ENCODE measurements at regions not wholly inside any gene's neighbourhood (a gene's known extent, or its start where the extent isn't known, plus 50 kb on each side); places are given as distances from the start of the nearest gene placed in this dataset.

DNA sequence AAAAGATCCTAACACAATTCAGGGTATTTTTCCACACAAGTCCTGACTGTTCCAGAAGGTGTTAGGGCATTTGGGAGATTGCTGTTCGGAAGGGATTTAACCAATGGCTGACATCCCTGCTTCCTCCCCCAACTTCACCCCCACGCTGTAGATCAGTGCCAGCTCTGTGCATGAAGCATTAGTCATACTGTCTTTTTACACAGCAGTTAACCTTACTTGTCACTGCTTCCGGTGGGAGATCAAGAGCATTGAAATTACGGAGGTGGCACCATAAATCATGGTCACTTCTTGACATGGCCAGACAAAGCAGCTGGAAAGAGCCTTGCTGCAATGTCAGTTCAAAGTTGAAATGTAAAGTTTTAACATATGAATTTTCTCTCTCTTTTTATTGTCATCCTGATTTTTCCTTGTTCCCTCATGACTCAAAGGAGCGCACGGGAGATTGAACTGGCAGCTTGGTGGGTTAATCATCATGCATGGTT lies 70.2 kb downstream of the HRH4 start:
- TF ChIP-seq, protein P1, sequence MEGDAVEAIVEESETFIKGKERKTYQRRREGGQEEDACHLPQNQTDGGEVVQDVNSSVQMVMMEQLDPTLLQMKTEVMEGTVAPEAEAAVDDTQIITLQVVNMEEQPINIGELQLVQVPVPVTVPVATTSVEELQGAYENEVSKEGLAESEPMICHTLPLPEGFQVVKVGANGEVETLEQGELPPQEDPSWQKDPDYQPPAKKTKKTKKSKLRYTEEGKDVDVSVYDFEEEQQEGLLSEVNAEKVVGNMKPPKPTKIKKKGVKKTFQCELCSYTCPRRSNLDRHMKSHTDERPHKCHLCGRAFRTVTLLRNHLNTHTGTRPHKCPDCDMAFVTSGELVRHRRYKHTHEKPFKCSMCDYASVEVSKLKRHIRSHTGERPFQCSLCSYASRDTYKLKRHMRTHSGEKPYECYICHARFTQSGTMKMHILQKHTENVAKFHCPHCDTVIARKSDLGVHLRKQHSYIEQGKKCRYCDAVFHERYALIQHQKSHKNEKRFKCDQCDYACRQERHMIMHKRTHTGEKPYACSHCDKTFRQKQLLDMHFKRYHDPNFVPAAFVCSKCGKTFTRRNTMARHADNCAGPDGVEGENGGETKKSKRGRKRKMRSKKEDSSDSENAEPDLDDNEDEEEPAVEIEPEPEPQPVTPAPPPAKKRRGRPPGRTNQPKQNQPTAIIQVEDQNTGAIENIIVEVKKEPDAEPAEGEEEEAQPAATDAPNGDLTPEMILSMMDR (IDR thresholded peaks at IDR 0.05) = no peak

- TF ChIP-seq, protein P1 (IDR thresholded peaks at IDR 0.05) = no peak
These were observed 73.8 kb downstream of the HRH4 start for GRCh38 chr18:24534271-24534670.

DNA sequence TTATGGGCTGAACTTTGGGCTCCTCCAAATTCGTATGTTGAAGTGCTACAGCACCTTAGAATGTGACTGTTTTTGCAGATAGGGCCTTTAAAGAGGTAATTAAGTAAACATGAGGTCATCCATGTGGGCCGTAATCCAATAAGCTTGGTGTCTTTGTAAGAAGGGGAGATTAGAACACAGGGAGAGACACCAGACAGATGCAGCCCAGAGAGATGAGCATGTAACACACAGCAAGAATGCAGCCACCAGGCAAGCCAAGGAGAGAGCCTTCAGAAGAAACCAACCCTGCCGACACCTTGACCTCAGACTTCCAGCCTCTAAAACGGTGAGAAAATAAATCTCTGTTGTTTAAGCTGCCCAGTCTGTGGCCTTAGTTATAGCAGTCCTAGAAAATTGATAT lies 74.3 kb downstream of the HRH4 start:
- TF ChIP-seq, protein P1 (IDR thresholded peaks at IDR 0.05) = no peak

- TF ChIP-seq, protein P1 (IDR thresholded peaks at IDR 0.05) = no peak
These were observed 75.3 kb downstream of the HRH4 start for GRCh38 chr18:24535527-24536295.

DNA sequence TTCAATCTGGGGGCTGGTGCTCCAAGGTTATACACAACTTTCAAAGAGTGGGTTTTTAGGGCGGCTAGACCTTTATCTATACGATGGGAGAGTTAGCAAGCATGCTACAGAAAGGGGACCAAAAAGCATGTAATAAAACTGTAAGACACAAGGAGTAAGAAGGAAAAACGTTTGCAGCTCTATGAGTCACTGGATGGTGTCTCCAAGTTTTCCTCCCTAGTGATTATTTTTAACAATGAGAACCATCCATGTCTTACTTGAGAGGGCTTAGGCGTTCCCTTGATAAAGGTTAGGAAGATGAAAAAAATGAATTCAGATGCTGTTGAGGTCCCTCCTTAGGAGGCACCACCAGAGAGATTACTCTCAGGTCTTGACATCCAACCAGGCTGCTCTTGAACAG lies 75.9 kb downstream of the HRH4 start:
- TF ChIP-seq, protein P1 (IDR thresholded peaks at IDR 0.05) = no peak

DNA sequence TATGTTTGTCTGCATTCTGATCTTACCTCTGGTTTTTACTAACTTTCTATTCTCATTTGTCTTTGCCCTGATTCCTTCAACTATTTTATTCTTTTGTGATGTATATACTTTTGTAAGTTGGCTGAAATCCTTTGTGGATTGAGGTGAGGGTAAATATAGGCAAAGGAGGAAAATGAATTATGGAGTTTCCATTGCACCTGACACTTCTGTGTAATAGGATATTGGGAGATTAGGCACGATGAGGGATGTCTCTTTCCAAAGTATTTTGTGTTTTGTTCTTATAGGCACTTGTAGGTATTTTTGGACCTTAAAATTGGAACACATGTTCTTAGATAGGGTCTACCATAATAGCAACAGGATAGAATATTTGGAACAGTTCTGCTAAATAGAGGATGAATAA lies 76.4 kb downstream of the HRH4 start:
- TF ChIP-seq, protein P1 (IDR thresholded peaks at IDR 0.05) = no peak

DNA sequence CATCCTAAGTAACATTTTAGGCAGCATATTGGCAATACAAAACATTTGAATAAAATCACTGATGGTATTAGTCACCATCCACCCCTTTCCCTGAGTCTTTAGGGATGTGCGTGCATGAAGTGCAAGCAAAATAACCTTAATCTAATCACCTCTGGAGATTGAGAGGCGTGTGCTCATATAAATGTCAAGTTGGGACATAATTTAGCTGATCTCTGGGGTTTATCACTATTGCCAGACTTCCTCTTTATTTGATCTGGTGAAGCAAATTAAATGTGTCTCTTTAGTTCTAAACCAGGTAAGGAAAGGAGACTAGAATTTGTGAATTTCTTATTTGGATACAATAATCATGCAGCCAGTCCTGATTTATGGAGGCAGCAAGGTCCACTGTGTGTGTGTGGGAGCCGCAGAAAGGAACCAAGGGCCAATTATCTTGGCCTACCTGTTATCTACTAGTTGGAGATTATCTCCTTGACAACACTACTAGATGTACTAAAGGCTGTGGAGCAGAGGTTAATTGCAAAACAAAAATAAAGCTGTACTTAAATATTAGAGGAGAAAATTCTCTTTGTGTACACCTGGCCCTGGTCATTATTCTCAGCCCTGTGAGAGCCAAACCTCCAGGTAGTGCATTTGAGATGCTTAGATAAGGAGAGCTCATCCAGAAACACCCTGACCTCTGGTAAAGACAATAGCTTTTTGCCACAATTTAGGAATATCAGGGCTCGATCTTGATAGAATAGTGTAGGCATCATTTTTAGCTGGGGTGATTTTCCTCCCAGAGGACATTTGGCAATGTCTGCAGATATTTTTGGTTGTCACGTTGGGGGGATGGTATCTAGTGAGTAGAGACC lies 78.2 kb downstream of the HRH4 start:
- TF ChIP-seq, protein P1 (IDR thresholded peaks at IDR 0.05) = no peak

Measured in LNCAP (cell line).